Vagina (tissue), 2 donors: ENCODE measurements at regions not wholly inside any gene's neighbourhood (a gene's known extent, or its start where the extent isn't known, plus 50 kb on each side); places are given as distances from the start of the nearest gene placed in this dataset.

Experiments used
- POLR2A ChIP-seq, 2 donors: fragments of 450-650 bp; IDR thresholded peaks; one replicate each; pipeline ENCODE4 v1.6.1; 2017; ENCODE audit warnings: antibody characterized with exemption in 2 of 2, mild to moderate bottlenecking in 2 of 2, moderate library complexity in 2 of 2
- TF ChIP-seq, protein P1 (sequence below), 3 experiments: fragments of 450-650 bp in 2 of 3; fragments of 200-600 bp in 1 of 3; sonication (generic) in 1 of 3; IDR thresholded peaks; one replicate each; pipeline ENCODE4 v1.5.1; 2017 to 2019; ENCODE audit warnings: antibody characterized with exemption in 3 of 3, mild to moderate bottlenecking in 2 of 3, moderate library complexity in 2 of 3

GRCh38 chr5:104955479-104955878 is 1392.9 kb upstream of the NUDT12 start:
- TF ChIP-seq, protein P1, sequence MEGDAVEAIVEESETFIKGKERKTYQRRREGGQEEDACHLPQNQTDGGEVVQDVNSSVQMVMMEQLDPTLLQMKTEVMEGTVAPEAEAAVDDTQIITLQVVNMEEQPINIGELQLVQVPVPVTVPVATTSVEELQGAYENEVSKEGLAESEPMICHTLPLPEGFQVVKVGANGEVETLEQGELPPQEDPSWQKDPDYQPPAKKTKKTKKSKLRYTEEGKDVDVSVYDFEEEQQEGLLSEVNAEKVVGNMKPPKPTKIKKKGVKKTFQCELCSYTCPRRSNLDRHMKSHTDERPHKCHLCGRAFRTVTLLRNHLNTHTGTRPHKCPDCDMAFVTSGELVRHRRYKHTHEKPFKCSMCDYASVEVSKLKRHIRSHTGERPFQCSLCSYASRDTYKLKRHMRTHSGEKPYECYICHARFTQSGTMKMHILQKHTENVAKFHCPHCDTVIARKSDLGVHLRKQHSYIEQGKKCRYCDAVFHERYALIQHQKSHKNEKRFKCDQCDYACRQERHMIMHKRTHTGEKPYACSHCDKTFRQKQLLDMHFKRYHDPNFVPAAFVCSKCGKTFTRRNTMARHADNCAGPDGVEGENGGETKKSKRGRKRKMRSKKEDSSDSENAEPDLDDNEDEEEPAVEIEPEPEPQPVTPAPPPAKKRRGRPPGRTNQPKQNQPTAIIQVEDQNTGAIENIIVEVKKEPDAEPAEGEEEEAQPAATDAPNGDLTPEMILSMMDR (IDR thresholded peaks at IDR 0.05): no peak
- TF ChIP-seq POLR2A (IDR thresholded peaks at IDR 0.05): no peak
